K562 (cell line): ENCODE measurements at regions not wholly inside any gene's neighbourhood (a gene's known extent, or its start where the extent isn't known, plus 50 kb on each side); places are given as distances from the start of the nearest gene placed in this dataset.

Source experiments
- ATAC-seq: fragments of 200-7000 bp; cut with Tn5 transposase; 3 replicates; pipeline ENCODE4 v1.9.1; 2020; ENCODE audit warnings: moderate library complexity
- BruUV-seq: library from RNA; stranded (reverse); fragments of 400-500 nt; replicated peaks from 2 replicates; lab custom pipeline; 2021; lab: Mats Ljungman, UMichigan
- CTCF ChIA-PET: fragments of 300-600 bp; formaldehyde crosslinking; extraction: SDS; loops from one replicate; lab custom pipeline; 2021; ENCODE audit warnings: low intra/inter-chr PET ratio; lab: Yijun Ruan, JAX
- POLR2A ChIA-PET: fragments of 300-600, 350-650 bp; sonication (Branson Sonifier 250); formaldehyde crosslinking; extraction: SDS; loops from one replicate; lab custom pipeline; 2021; ENCODE audit warnings: antibody characterized with exemption, inconsistent platforms; lab: Yijun Ruan, JAX
- DNase-seq, 4 experiments: peaks; one replicate each; pipeline versions ENCODE4 v3.0.0 to v3.0.0-alpha.2; 2011 to 2018; ENCODE audit warnings: low spot score in 3 of 4, mixed read lengths in 3 of 4; ENCODE audit errors: extremely low read depth in 1 of 4
- FAIRE-seq: peaks from 2 replicates; lab custom pipeline; 2011; peaks lifted over from hg19 to GRCh38; lab: Jason Lieb, UNC
- H2AFZ ChIP-seq: 2 replicates; pipeline ENCODE4 v1.6.0; 2011; ENCODE audit warnings: low read depth, low read length, control low read depth, inconsistent platforms
- H3K27ac ChIP-seq: fragments of 200-600 bp; 3 replicates; pipeline ENCODE4 v1.8.0; 2011; ENCODE audit warnings: low read depth, mild to moderate bottlenecking, control low read depth, inconsistent platforms, low read length, moderate library complexity, mixed read lengths; ENCODE audit errors: extremely low read depth
- H3K27me3 ChIP-seq, 2 experiments: fragments of 300-600 bp in 1 of 2; 2 replicates in 1 of 2; 3 replicates in 1 of 2; pipeline versions ENCODE4 v1.6.0 to v1.8.0; 2011; ENCODE audit warnings: inconsistent platforms in 2 of 2, low read length in 2 of 2, mild to moderate bottlenecking in 1 of 2, mixed read lengths in 1 of 2, moderate library complexity in 1 of 2; ENCODE audit not compliant: control insufficient read depth in 2 of 2, insufficient read depth in 2 of 2
- H3K36me3 ChIP-seq: fragments of 300-600 bp; 3 replicates; pipeline ENCODE4 v1.8.0; 2011; ENCODE audit warnings: mild to moderate bottlenecking, low read length, inconsistent platforms; ENCODE audit not compliant: control insufficient read depth, insufficient read depth
- H3K4me1 ChIP-seq, 2 experiments: fragments of 200-600 bp in 1 of 2; replicated peaks in 1 of 2; 2 replicates in 1 of 2; 3 replicates in 1 of 2; pipeline versions ENCODE4 v1.5.1 to v1.8.0; 2011; ENCODE audit warnings: inconsistent platforms in 2 of 2, low read length in 2 of 2, mild to moderate bottlenecking in 1 of 2, mixed read lengths in 1 of 2, moderate library complexity in 1 of 2; ENCODE audit not compliant: control insufficient read depth in 2 of 2, insufficient read depth in 2 of 2
- H3K4me2 ChIP-seq: 2 replicates; pipeline ENCODE4 v1.6.1; 2011; ENCODE audit warnings: low read length, control low read depth, inconsistent platforms, mixed read lengths; ENCODE audit not compliant: insufficient read depth
- H3K4me3 ChIP-seq: fragments of 200-600 bp; sonication (generic), shearing (Covaris generic); 2 replicates; pipeline ENCODE4 v1.5.1; 2016; ENCODE audit warnings: control low read depth, inconsistent platforms
- H3K79me2 ChIP-seq: fragments of 200-600 bp; 3 replicates; pipeline ENCODE4 v1.8.0; 2011; ENCODE audit warnings: low read length, inconsistent platforms; ENCODE audit not compliant: control insufficient read depth, insufficient read depth
- H3K9ac ChIP-seq, 2 experiments: 2 replicates each; pipeline versions ENCODE4 v1.6.0 to v1.6.1; 2011; ENCODE audit warnings: low read depth in 2 of 2, low read length in 2 of 2, control low read depth in 1 of 2, inconsistent platforms in 1 of 2, mild to moderate bottlenecking in 1 of 2, mixed read lengths in 1 of 2; ENCODE audit not compliant: insufficient read depth in 1 of 2
- H3K9me1 ChIP-seq: one replicate; pipeline ENCODE4 v1.6.0; 2011; ENCODE audit warnings: inconsistent platforms, mild to moderate bottlenecking, low read length, moderate library complexity; ENCODE audit not compliant: control insufficient read depth, insufficient read depth
- H3K9me3 ChIP-seq: replicated peaks from 2 replicates; pipeline ENCODE4 v1.5.1; 2011; ENCODE audit warnings: low read depth, low read length, inconsistent platforms; ENCODE audit not compliant: control insufficient read depth, insufficient read depth
- H4K20me1 ChIP-seq: replicated peaks from 2 replicates; pipeline ENCODE4 v1.6.1; 2011; ENCODE audit warnings: low read length, inconsistent platforms, mixed read lengths; ENCODE audit not compliant: control insufficient read depth, insufficient read depth
- EGR1 ChIP-seq: fragments of 450-650 bp; conservative IDR thresholded peaks from 2 replicates; pipeline ENCODE4 v1.6.1; 2017; ENCODE audit warnings: mild to moderate bottlenecking
- RHOXF2B ChIP-seq: fragments of 250-450 bp; sonication (Bioruptor Pico); conservative IDR thresholded peaks from 2 replicates; pipeline ENCODE4 v1.5.1; 2021
- ZMIZ1 ChIP-seq, 2 experiments: fragments of 150-350 bp in 1 of 2; IDR thresholded peaks; 2 replicates each; pipeline ENCODE4 v1.6.1; 2012 to 2016; ENCODE audit warnings: low read depth in 2 of 2, low read length in 2 of 2, mild to moderate bottlenecking in 1 of 2, moderate library complexity in 1 of 2
- WGBS: fragments of 100-300 bp; shearing (Covaris generic); methylation state at CpG from one replicate; pipeline ENCODE4 v1.1.6; 2016; ENCODE audit warnings: low coverage, mixed read lengths; ENCODE audit not compliant: insufficient coverage; ENCODE audit errors: missing lambda C conversion rate; 5-methylcytosine and 5-hydroxymethylcytosine counted together
- in situ Hi-C: fragments of 300-500 bp; cut with MboI; formaldehyde crosslinking; loops from 4 replicates; pipeline ENCODE4 v1.15.0; 2018; ENCODE audit warnings: inconsistent platforms, mixed read lengths
- intact Hi-C: fragments of 100-400 bp; cut with micrococcal nuclease; formaldehyde crosslinking; loops from 2 replicates; pipeline ENCODE4 v1.14.2; 2022

GRCh38 chr3:104514776-104515175 is 851.9 kb upstream of the ALCAM start:
- CTCF ChIA-PET = no interaction called here
- no peak for ATAC-seq
- no peaks in the 10 kb centered on the region for H4K20me1 ChIP-seq
- no peaks in the 10 kb centered on the region for H3K4me1 ChIP-seq
- DNase-seq = no peak
- intact Hi-C loops = no loop called here
- WGBS = 0% methylated on average over 3 of the region's 3 CpGs
- H3K27me3 ChIP-seq = no peaks in the 10 kb centered on the region
- H2AFZ ChIP-seq = no peak overlapping the region
- POLR2A ChIA-PET = no interaction called here
- no peak overlapping the region for H3K9ac ChIP-seq
- no peaks in the 10 kb centered on the region for H3K79me2 ChIP-seq
- no peaks in the 10 kb centered on the region for H3K9me1 ChIP-seq
- no peaks in the 10 kb centered on the region for H3K9me3 ChIP-seq
- no peak for TF ChIP-seq RHOXF2B
- no peak overlapping the region for H3K4me3 ChIP-seq
- no peak for FAIRE-seq
- H3K4me2 ChIP-seq = no peak overlapping the region
- no peaks in the 10 kb centered on the region for H3K36me3 ChIP-seq
- in situ Hi-C loops = no loop called here
- no peak overlapping the region for H3K27ac ChIP-seq
- BruUV-seq = no TSS peak

DNA sequence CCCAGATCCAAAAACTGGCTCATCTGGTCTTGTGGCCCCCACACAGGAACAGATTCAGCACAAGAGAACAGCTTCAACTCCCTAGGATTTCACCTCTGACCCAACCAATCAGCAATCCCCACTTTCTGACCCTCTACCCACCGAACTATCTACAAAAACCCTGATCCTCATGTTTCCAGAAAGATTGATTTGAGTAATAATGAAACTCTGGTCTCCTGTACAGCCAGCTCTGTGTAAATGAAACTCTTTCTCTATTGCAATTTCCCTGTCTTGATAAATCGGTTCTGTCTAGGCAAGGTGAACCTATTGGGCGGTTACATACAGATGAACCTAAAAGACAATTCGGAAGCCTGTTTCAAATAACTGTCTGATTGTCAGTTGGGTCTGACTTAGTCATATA is 847.6 kb upstream of the ALCAM start:
- ATAC-seq (no peak), FAIRE-seq (no peak), DNase-seq (no peak)
- Histone ChIP-seq H3K9me3 (no peaks in the 10 kb centered on the region), H3K27ac (no peak overlapping the region), H2AFZ (no peak overlapping the region), H3K9ac (no peak overlapping the region), H3K4me1 (no peaks in the 10 kb centered on the region), H3K4me2 (no peak overlapping the region), H3K36me3 (no peaks in the 10 kb centered on the region), H4K20me1 (no peaks in the 10 kb centered on the region), H3K79me2 (no peaks in the 10 kb centered on the region), H3K4me3 (no peak overlapping the region), H3K9me1 (no peaks in the 10 kb centered on the region), H3K27me3 (no peaks in the 10 kb centered on the region)
- WGBS = 0% methylated on average over 4 of the region's 4 CpGs
- no TSS peak for BruUV-seq
- intact Hi-C loops (no loop called here), in situ Hi-C loops (no loop called here)
- ChIA-PET POLR2A (no interaction called here), CTCF (no interaction called here)
- no peak for TF ChIP-seq EGR1
- no peak for TF ChIP-seq ZMIZ1 (IDR thresholded peaks at IDR 0.05; ENCODE audit: low read depth in 2 of 2, low read length in 2 of 2)
